HG03378 (cell line): ENCODE measurements at regions not wholly inside any gene's neighbourhood (a gene's known extent, or its start where the extent isn't known, plus 50 kb on each side); places are given as distances from the start of the nearest gene placed in this dataset.
"Not testable (repeated sequence)": the region's sequence is repeated elsewhere in the genome, so short reads cannot be mapped to it uniquely, and the experiment has no call there.

Experiments
- ATAC-seq: cut with Tn5 transposase; IDR thresholded peaks from one replicate; pipeline ENCODE4 v1.9.1; 2021; ENCODE audit warnings: mild to moderate bottlenecking, moderate library complexity; ENCODE audit not compliant: unreplicated experiment

DNA sequence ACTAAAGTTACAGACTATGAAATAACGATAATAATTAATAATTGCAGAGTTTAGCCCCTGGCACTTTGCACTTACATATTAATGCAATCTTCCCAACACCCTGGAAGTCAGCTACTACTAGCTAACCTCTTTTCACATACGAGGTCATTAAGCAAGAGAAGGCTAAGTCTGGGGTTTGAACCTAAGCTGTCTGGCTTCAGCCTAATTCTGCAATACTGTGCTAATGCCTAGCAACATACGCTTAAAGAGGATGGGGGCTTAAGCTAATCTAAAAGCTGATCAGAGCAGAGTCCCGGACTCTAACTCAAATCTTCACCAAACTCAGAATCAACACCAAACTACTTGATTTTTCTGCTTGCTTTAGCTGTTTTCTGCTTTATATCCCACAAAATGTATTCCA, 168.7 kb upstream of the GNAI1 start:
- no peak for ATAC-seq

GRCh38 chr7:79964463-79964862, 170.2 kb upstream of the GNAI1 start:
- ATAC-seq, result no peak

- ATAC-seq, result no peak
Measured at GRCh38 chr7:79953130-79953529, 181.5 kb upstream of the GNAI1 start.

DNA sequence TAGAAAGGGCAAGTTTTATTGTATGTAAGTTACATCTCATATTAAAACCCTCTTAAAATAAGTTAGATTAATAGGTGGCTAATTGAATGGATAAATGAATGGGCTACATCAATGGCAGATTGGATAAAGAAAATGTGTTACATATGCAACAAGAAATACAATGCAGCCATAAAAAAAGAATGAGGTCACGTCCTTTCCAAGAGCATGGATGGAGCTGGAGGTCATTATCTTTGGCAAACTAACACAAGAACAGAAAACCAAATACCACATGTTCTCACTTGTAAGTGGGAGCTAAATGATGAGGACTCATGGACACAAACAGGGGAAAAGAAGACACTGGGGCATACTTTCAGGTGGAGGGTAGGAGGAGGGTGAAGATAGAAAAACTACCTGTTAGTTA, 182.2 kb upstream of the GNAI1 start:
- ATAC-seq, result no peak

GRCh38 chr7:79951415-79951814, 183.2 kb upstream of the GNAI1 start:
- ATAC-seq, result no peak

DNA sequence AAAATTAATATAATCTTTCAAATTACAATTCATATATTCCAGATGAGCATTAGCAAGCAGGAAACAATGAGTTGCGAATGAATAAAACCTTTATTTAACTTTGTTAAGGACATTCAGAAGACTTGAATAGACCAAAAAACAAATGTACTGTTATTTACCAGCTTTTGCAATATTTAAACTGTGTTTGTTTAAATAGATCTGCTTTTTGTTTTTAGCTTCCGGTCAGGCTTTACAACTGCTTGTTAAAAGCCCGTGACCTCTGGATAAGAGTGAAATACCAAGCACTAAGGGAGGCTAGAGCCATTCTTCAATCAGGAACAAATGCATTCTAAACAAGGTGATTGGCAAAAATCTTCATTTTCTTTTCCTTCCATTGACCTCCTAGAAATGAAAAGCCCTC, 184.9 kb upstream of the GNAI1 start:
- ATAC-seq, result no peak

DNA sequence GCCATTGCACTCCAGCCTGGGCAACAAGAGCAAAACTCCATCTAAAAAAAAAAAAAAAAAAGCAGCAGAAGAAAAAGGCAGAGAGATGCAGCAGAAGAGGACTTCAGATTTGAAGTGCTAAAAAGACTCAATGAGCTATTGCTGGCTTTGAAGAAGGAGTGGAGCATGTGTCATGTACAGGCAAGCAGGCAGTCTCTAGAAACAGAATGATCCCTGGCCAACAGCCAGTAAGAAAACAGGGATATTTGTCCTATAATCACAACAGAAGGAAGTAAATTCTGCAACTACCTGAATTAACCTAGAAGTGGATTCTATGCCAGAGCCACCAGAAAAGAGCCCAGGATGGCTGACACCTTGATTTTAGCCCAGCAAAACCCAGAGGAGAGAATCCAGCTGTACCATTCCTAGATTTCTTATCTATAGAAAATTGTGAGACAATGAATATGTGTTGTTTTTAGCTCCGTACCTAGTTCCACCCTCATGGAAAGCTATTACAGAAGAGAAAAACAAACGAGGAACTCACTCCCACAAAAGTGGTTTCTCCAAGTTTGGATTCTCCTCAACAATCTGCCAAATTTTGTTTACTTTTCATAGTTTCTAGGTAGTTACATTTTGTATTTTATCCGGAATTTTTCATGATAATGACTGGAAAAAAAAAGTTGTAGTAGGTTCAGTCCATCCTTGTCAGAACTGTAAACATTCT, 198.2 kb upstream of the GNAI1 start:
- no peak for ATAC-seq

GRCh38 chr7:79934727-79935126, 199.9 kb upstream of the GNAI1 start:
- ATAC-seq, result no peak

DNA sequence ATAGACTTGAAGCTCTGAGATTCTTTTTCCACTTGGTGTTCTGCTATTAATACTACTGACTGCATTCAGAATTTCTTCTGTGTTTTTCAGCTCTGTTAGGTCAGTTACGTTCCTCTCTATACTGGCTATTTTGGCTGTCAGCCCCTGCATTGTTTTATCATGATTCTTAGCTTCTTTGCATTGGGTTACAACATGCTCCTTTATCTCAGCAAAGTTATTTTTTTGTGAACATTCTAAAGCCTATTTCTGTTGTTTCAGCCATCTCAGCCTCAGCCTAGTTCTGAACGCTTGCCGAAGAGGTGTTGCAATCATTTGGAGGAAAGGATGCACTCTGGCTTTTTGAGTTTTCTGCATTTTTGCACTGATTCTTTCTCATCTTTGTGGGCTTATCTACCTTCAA, 201.5 kb upstream of the GNAI1 start:
- ATAC-seq, result no peak

GRCh38 chr7:79930604-79931003, 204.0 kb upstream of the GNAI1 start:
- no peak for ATAC-seq

DNA sequence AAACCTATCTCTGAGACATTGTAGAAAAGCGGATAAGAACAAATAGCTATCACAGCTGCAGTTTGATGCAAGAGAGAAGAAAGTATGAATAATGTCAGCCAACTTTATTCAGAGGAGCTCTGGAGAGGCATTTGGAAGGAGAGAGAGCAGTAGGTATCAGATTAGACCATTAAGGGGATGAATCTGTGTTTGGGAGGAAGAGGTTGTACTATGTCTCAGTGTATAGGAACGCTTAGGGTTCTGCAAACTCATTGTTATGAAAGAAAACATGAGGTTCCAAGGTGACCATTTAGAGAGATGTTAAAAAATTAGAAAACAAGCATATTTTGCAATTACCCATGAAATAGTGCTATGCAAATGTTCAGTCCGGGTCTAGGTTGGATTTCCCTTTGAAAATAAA, 207.5 kb upstream of the GNAI1 start:
- ATAC-seq, result no peak

DNA sequence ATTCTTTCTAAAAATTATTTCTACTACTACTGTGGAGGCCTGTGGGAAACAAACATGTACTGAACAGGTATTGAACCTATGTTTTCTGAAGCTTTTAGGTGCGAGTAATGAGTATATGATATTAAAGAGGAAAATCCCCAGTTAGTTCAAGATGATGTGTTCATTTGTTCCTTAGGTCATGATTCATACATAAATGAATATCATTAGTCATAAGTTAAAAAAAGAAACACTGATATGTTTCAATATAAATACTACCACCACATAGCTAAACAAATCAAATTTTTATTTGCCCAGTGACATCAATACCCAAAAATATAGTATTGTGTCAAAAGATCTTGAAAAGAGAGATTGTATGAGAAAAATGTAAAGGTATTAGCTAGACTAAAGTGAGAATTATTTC, 210.7 kb upstream of the GNAI1 start:
- ATAC-seq, result no peak

DNA sequence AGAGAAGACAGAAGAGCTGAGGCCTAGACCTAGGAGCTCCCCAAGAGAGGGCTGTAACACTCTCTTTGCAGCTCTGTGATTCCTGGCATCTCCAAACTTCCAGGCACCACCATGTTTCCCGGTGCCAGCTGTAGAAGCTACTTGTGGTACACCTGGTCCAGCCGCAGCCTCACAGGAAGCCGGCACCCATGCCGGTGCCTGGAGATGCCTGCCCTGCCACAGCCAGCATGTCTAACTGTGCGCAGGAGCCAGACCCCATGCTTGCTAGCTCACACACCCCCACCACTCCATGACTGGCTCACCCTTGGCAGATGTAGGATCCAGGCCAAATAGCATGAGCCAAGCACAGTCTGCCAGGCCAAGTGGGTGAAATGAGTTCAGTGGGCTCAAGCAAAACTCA, 211.7 kb upstream of the GNAI1 start:
- ATAC-seq, result no peak

DNA sequence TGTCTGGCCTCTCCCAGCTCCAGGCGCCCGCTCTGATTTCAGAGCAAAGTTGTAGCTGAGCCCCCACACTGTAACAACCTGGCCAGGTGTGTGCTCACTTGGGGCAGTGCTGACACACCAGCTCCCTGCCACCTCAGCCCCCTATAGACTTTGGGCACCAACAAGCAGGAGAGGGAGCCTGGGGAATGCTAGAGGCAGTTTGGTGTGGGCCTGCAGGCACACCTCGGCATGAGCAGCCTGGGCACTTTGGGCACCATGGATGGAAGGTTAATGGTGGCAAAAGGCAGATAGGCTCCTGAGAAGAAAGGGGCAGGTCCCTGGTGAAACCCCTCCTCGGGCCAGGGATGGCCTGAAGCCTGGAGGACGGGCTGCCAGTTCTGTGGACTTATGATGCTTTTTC, 212.7 kb upstream of the GNAI1 start:
- no peak for ATAC-seq

DNA sequence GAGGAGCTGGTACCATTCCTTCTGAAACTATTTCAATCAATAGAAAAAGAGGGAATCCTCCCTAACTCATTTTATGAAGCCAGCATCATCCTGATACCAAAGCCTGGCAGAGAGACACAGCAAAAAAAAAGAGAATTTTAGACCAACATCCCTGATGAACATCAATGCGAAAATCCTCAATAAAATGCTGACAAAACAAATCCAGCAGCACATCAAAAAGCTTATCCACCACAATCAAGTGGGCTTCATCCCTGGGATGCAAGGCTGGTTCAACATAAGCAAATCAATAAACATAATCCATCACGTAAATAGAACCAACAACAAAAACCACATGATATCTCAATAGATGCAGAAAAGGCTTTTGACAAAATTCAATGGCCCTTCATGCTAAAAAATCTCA, 216.0 kb upstream of the GNAI1 start:
- not testable (repeated sequence) for ATAC-seq

DNA sequence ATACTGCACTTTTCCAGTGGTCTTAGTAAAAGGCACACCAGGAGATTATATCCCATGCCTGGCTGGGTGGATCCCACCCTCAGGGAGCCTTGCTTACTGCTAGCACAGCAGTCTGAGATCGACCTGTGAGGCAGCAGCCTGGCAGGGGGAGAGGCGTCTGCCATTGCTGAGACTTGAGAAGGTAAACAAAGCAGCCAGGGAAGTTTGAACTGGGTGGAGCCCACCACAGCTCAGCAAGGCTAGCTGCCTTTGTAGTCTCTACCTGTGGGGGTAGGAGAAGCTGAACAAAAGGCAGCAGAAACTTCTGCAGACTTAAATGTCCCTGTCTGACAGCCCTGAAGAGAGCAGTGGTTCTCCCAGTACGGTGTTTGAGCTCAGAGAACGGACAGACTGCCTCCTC, 219.3 kb upstream of the GNAI1 start:
- ATAC-seq, result not testable (repeated sequence)

- no peak for ATAC-seq
Measured at GRCh38 chr7:79912213-79912633, 222.4 kb upstream of the GNAI1 start.

- no peak for ATAC-seq
Measured at GRCh38 chr7:79911420-79911819, 223.2 kb upstream of the GNAI1 start.

DNA sequence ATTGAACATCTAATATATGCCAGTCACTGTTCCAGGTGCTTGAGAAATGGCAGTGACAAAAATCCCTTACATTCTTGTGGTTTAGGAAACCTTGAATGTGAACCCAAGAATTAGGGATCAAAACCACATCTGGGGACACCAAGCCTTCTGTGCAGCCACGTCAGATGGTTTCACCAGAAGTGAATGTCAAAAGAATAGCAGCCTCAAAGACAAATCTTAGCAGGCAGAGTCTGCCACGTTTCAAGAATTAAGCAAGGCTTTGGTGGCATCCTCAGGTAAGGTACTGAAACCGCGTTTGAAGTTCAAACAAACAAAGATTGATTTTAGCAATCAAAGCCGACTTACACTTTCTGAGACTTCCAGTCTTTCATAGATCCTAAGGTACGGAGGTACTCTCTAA, 225.5 kb upstream of the GNAI1 start:
- no peak for ATAC-seq

- no peak for ATAC-seq
Measured at GRCh38 chr7:79897166-79897565, 237.5 kb upstream of the GNAI1 start.

- ATAC-seq, result no peak
Measured at GRCh38 chr7:79893991-79894390, 240.6 kb upstream of the GNAI1 start.

GRCh38 chr7:79882922-79883321, 251.7 kb upstream of the GNAI1 start:
- no peak for ATAC-seq

DNA sequence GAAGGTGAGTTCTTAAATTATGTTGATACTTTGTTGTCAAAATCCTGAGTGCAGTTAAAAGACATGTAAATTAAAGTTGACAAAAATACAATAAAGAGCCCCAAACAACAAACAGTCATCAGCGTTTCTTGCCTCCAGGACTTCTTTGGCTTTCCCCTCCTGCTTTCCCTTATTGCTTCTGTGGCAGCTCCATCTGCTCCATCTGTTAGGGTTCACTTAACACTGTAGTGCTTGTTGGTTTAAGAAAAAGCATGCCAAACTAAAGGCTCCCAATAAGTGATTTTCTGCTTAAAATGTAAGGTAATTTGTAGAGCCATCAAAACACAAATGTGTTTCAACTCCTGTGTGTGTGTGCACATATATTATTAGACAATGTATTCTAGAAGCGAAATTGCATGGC, 254.3 kb upstream of the GNAI1 start:
- no peak for ATAC-seq
